CD14-positive monocyte (primary cell): ENCODE measurements at regions not wholly inside any gene's neighbourhood (a gene's known extent, or its start where the extent isn't known, plus 50 kb on each side); places are given as distances from the start of the nearest gene placed in this dataset.
A peak's percentile ranks its signal among the peaks of the same experiment; 100 is the strongest.

Experiments
- DNase-seq, 3 donors: peaks; one replicate each; pipeline ENCODE4 v3.0.0-alpha.2; 2011 to 2022
- H2AFZ ChIP-seq: 2 replicates; pipeline ENCODE4 v1.6.0; 2012; ENCODE audit warnings: mild to moderate bottlenecking, low read depth, low read length, inconsistent platforms; ENCODE audit not compliant: insufficient read depth, poor library complexity, severe bottlenecking
- H3K27ac ChIP-seq, 2 donors: 1 replicate in 1 of 2; 2 replicates in 1 of 2; pipeline ENCODE4 v1.5.1; 2012 to 2013; ENCODE audit warnings: low read length in 2 of 2, control low read depth in 1 of 2, inconsistent platforms in 1 of 2, low read depth in 1 of 2, mild to moderate bottlenecking in 1 of 2
- H3K27me3 ChIP-seq, 2 donors: one replicate each; pipeline versions ENCODE4 v1.6.0 to v1.6.1; 2011 to 2013; ENCODE audit warnings: low read length in 2 of 2; ENCODE audit not compliant: control insufficient read depth in 2 of 2, insufficient read depth in 2 of 2
- H3K36me3 ChIP-seq, 2 donors: replicated peaks in 1 of 2; 1 replicate in 1 of 2; 2 replicates in 1 of 2; pipeline versions ENCODE4 v1.5.1 to v1.6.1; 2012 to 2013; ENCODE audit warnings: low read length in 2 of 2, control low read depth in 1 of 2, inconsistent platforms in 1 of 2, mild to moderate bottlenecking in 1 of 2; ENCODE audit not compliant: insufficient read depth in 2 of 2, control insufficient read depth in 1 of 2
- H3K4me1 ChIP-seq, 2 donors: 1 replicate in 1 of 2; 2 replicates in 1 of 2; pipeline versions ENCODE4 v1.5.1 to v1.6.1; 2012 to 2013; ENCODE audit warnings: low read length in 2 of 2, control low read depth in 1 of 2, inconsistent platforms in 1 of 2, mild to moderate bottlenecking in 1 of 2, moderate library complexity in 1 of 2; ENCODE audit not compliant: insufficient read depth in 2 of 2, control insufficient read depth in 1 of 2
- H3K4me2 ChIP-seq: replicated peaks from 2 replicates; pipeline ENCODE3; 2012; ENCODE audit warnings: low read length, moderate library complexity, mild to moderate bottlenecking; ENCODE audit not compliant: poor library complexity, severe bottlenecking; ENCODE audit errors: extremely low read depth
- H3K4me3 ChIP-seq, 3 experiments: fragments of 200-600 bp in 1 of 3; sonication (generic) in 1 of 3; replicated peaks in 1 of 3; 1 replicate in 2 of 3; 2 replicates in 1 of 3; pipeline ENCODE4 v1.5.1; 2011 to 2013; ENCODE audit warnings: low read length in 3 of 3, mild to moderate bottlenecking in 3 of 3, control low read depth in 2 of 3, low read depth in 2 of 3, inconsistent platforms in 1 of 3, moderate library complexity in 1 of 3
- H3K79me2 ChIP-seq: 2 replicates; pipeline ENCODE4 v1.6.0; 2012; ENCODE audit warnings: mild to moderate bottlenecking, control low read depth, inconsistent platforms, low read length, moderate library complexity; ENCODE audit not compliant: insufficient read depth
- H3K9ac ChIP-seq: 2 replicates; pipeline ENCODE4 v1.6.0; 2017; ENCODE audit warnings: low read length, mild to moderate bottlenecking; ENCODE audit not compliant: insufficient read depth, poor library complexity, severe bottlenecking
- H3K9me3 ChIP-seq, 2 donors: replicated peaks in 1 of 2; 1 replicate in 1 of 2; 2 replicates in 1 of 2; pipeline versions ENCODE4 v1.5.1 to v1.6.1; 2012 to 2013; ENCODE audit warnings: low read length in 2 of 2, control low read depth in 1 of 2; ENCODE audit not compliant: control insufficient read depth in 1 of 2, insufficient read depth in 1 of 2
- H4K20me1 ChIP-seq: 2 replicates; pipeline ENCODE4 v1.6.0; 2012; ENCODE audit warnings: mild to moderate bottlenecking, low read length, control low read depth, moderate library complexity; ENCODE audit not compliant: insufficient read depth
- H3K27ac Mint-ChIP-seq, 7 donors: one replicate each; pipeline ENCODE4 v1.8.0; 2020; ENCODE audit warnings: mild to moderate bottlenecking in 7 of 7, mixed read lengths in 7 of 7, moderate library complexity in 6 of 7, inconsistent platforms in 2 of 7
- H3K27me3 Mint-ChIP-seq, 3 donors: one replicate each; pipeline ENCODE4 v1.8.0; 2021 to 2022; ENCODE audit warnings: low read depth in 3 of 3, mild to moderate bottlenecking in 3 of 3, mixed read lengths in 3 of 3, moderate library complexity in 3 of 3, inconsistent platforms in 1 of 3
- H3K36me3 Mint-ChIP-seq, 2 donors: one replicate each; pipeline ENCODE4 v1.8.0; 2020; ENCODE audit warnings: mixed read lengths in 2 of 2, inconsistent platforms in 1 of 2, mild to moderate bottlenecking in 1 of 2
- H3K4me1 Mint-ChIP-seq: one replicate; pipeline ENCODE4 v1.8.0; 2020; ENCODE audit warnings: mild to moderate bottlenecking, mixed read lengths
- H3K4me3 Mint-ChIP-seq, 2 donors: one replicate each; pipeline ENCODE4 v1.8.0; 2020; ENCODE audit warnings: mild to moderate bottlenecking in 2 of 2, mixed read lengths in 2 of 2, moderate library complexity in 1 of 2
- H3K9me3 Mint-ChIP-seq, 7 donors: one replicate each; pipeline ENCODE4 v1.8.0; 2020 to 2022; ENCODE audit warnings: mixed read lengths in 7 of 7, mild to moderate bottlenecking in 6 of 7, moderate library complexity in 6 of 7, inconsistent platforms in 2 of 7
- CTCF ChIP-seq: fragments of 200-600 bp; IDR thresholded peaks from one replicate; pipeline ENCODE4 v1.8.0; 2022; ENCODE audit warnings: antibody characterized with exemption, mild to moderate bottlenecking
- WGBS: methylation state at CpG from one replicate; pipeline ENCODE4 v1.1.5; 2013; ENCODE audit warnings: missing lambda C conversion rate; ENCODE audit not compliant: insufficient coverage; 5-methylcytosine and 5-hydroxymethylcytosine counted together
- intact Hi-C, 2 donors: fragments of 100-400 bp; cut with micrococcal nuclease; formaldehyde crosslinking; loops; one replicate each; pipeline versions ENCODE4 v1.15.0 to v1.15.1; 2023

- H3K36me3 ChIP-seq: no peaks in the 10 kb centered on the region
- Mint-ChIP-seq H3K27ac (peak overlapping the region; percentile 84 to 98 (median 93)), H3K9me3 (peaks cover 8 to 21% (median 9%) of the 10 kb centered on the region in 7 donors), H3K4me1 (peaks cover 27% of the 10 kb centered on the region), H3K27me3 (peaks cover 0 to 3% (median 3%) of the 10 kb centered on the region in 3 donors), H3K36me3 (peaks cover 0 to 1% of the 10 kb centered on the region in 2 donors), H3K4me3 (peak overlapping the region in 1 of 2 donors; percentile 54)
- H2AFZ ChIP-seq: no peak overlapping the region
- no peaks in the 10 kb centered on the region for H3K79me2 ChIP-seq
- peak; percentile 70 to 84 (median 80) for DNase-seq
- no peaks in the 10 kb centered on the region for H3K9me3 ChIP-seq
- no peaks in the 10 kb centered on the region for H4K20me1 ChIP-seq
- H3K9ac ChIP-seq: no peak overlapping the region
- no peak overlapping the region for H3K4me3 ChIP-seq
- WGBS: no CpG with 5 or more reads among the region's 2 CpGs
- H3K27me3 ChIP-seq: no peaks in the 10 kb centered on the region
- TF ChIP-seq CTCF: no peak
- H3K4me1 ChIP-seq: peaks cover 15 to 29% of the 10 kb centered on the region in 2 donors
- peak overlapping the region; percentile 7 for H3K4me2 ChIP-seq
- intact Hi-C loops: no loop called here
- peak overlapping the region in 1 of 2 donors; percentile 77 for H3K27ac ChIP-seq
These were observed 352.6 kb downstream of the CGGBP1 start for GRCh38 chr3:87706176-87706575.

- no CpG with 5 or more reads among the region's 4 CpGs for WGBS
- intact Hi-C loops: no loop called here
- Histone ChIP-seq H3K27ac (no peak overlapping the region), H3K4me1 (peaks cover 15 to 20% of the 10 kb centered on the region in 2 donors), H3K79me2 (no peaks in the 10 kb centered on the region), H4K20me1 (no peaks in the 10 kb centered on the region), H3K4me3 (no peak overlapping the region), H2AFZ (no peak overlapping the region), H3K9me3 (no peaks in the 10 kb centered on the region), H3K9ac (no peak overlapping the region), H3K4me2 (no peak overlapping the region), H3K36me3 (no peaks in the 10 kb centered on the region), H3K27me3 (no peaks in the 10 kb centered on the region)
- no peak for DNase-seq
- no peak for TF ChIP-seq CTCF
- no peaks in the 10 kb centered on the region for H3K36me3 Mint-ChIP-seq
- H3K27me3 Mint-ChIP-seq: peaks cover 0 to 5% (median 3%) of the 10 kb centered on the region in 3 donors
- H3K4me3 Mint-ChIP-seq: no peak overlapping the region
- H3K27ac Mint-ChIP-seq: no peak overlapping the region
- peaks cover 2 to 10% (median 6%) of the 10 kb centered on the region in 7 donors for H3K9me3 Mint-ChIP-seq
- peaks cover 19% of the 10 kb centered on the region for H3K4me1 Mint-ChIP-seq
These were observed 356.2 kb downstream of the CGGBP1 start for GRCh38 chr3:87702600-87702999.
